Caco-2 (cell line): ENCODE measurements at regions not wholly inside any gene's neighbourhood (a gene's known extent, or its start where the extent isn't known, plus 50 kb on each side); places are given as distances from the start of the nearest gene placed in this dataset.

ENCODE experiments used
- BruUV-seq: library from RNA; stranded (reverse); fragments of 400-500 nt; replicated peaks from 2 replicates; lab custom pipeline; 2021; lab: Mats Ljungman, UMichigan
- CTCF ChIA-PET: fragments of 300-600 bp; sonication (Branson Sonifier 250); formaldehyde crosslinking; loops from one replicate; lab custom pipeline; 2022; ENCODE audit warnings: antibody characterized with exemption; lab: Charles Lee
- POLR2A ChIA-PET: fragments of 300-600 bp; sonication (Branson Sonifier 250); formaldehyde crosslinking; loops from one replicate; lab custom pipeline; 2022; ENCODE audit warnings: antibody characterized with exemption; lab: Charles Lee
- DNase-seq, 2 experiments: peaks; one replicate each; pipeline versions ENCODE4 v3.0.0 to v3.0.0-alpha.2; 2020 to 2022
- H3K27me3 ChIP-seq: replicated peaks from 2 replicates; pipeline ENCODE4 v1.6.0; 2011; ENCODE audit warnings: low read length; ENCODE audit not compliant: control insufficient read depth, insufficient read depth
- H3K36me3 ChIP-seq: 2 replicates; pipeline ENCODE4 v1.5.1; 2011; ENCODE audit warnings: low read length; ENCODE audit not compliant: control insufficient read depth, insufficient read depth
- H3K4me1 ChIP-seq: fragments of 250-450 bp; sonication (Bioruptor Pico); 2 replicates; pipeline ENCODE4 v1.5.1; 2020; ENCODE audit warnings: mild to moderate bottlenecking
- H3K4me3 ChIP-seq: 2 replicates; pipeline ENCODE4 v1.5.1; 2011; ENCODE audit warnings: low read depth, mild to moderate bottlenecking, control low read depth, low read length
- H3K9me3 ChIP-seq: fragments of 250-450 bp; sonication (Bioruptor Pico); 2 replicates; pipeline ENCODE4 v1.5.1; 2020; ENCODE audit warnings: mild to moderate bottlenecking, moderate library complexity
- H3K27ac Mint-ChIP-seq: one replicate; pipeline ENCODE4 v1.8.0; 2022; ENCODE audit warnings: mixed read lengths; ENCODE audit not compliant: unreplicated experiment
- H3K27me3 Mint-ChIP-seq: one replicate; pipeline ENCODE4 v1.8.0; 2022; ENCODE audit warnings: mixed read lengths; ENCODE audit not compliant: insufficient read depth, unreplicated experiment
- H3K36me3 Mint-ChIP-seq: one replicate; pipeline ENCODE4 v1.8.0; 2022; ENCODE audit warnings: mild to moderate bottlenecking, mixed read lengths; ENCODE audit not compliant: insufficient read depth, unreplicated experiment
- H3K4me1 Mint-ChIP-seq: one replicate; pipeline ENCODE4 v1.8.0; 2022; ENCODE audit warnings: low read depth, mixed read lengths; ENCODE audit not compliant: unreplicated experiment
- H3K4me3 Mint-ChIP-seq: one replicate; pipeline ENCODE4 v1.8.0; 2022; ENCODE audit warnings: mild to moderate bottlenecking, moderate library complexity, mixed read lengths; ENCODE audit not compliant: unreplicated experiment
- H3K9me3 Mint-ChIP-seq: one replicate; pipeline ENCODE4 v1.8.0; 2022; ENCODE audit warnings: mixed read lengths; ENCODE audit not compliant: unreplicated experiment
- intact Hi-C: fragments of 100-400 bp; cut with micrococcal nuclease; formaldehyde crosslinking; loops from one replicate; pipeline ENCODE4 v1.10.0; 2022; ENCODE audit not compliant: unreplicated experiment
- TF ChIP-seq, protein P1 (sequence below), 2 experiments: fragments of 200-600 bp in 1 of 2; IDR thresholded peaks; 1 replicate in 1 of 2; 2 replicates in 1 of 2; pipeline versions ENCODE4 v1.5.1 to v1.8.0; 2011 to 2022; ENCODE audit warnings: antibody characterized with exemption in 1 of 2, control low read depth in 1 of 2, inconsistent platforms in 1 of 2, low read depth in 1 of 2, low read length in 1 of 2, mild to moderate bottlenecking in 1 of 2, moderate library complexity in 1 of 2; ENCODE audit not compliant: insufficient read depth in 1 of 2, severe bottlenecking in 1 of 2, unreplicated experiment in 1 of 2

DNA sequence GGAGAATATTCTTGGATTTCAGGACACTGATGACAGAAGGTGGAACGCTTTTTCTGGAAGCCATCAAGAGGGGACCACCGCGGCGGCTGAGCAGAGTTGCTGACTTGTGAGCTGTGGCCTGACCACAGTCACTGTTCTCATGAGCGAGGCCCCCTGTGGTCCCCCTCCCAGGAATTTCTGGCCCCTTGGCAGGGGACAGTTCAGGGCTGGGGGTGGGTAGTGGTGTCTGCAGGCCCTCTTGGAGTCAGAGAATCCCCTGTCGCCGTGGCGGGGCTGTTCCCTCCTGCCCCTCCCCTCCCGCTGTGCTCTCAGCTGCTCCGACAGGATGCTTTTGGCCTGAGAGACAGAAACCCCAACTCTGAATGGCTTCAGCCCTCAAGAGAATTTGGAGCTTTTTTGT lies 292.0 kb downstream of the SEC14L1 start:
- Histone ChIP-seq H3K9me3 (no peaks in the 10 kb centered on the region), H3K36me3 (no peaks in the 10 kb centered on the region), H3K4me1 (peaks cover 16% of the 10 kb centered on the region), H3K4me3 (no peak overlapping the region), H3K27me3 (no peaks in the 10 kb centered on the region)
- no peak for DNase-seq
- POLR2A ChIA-PET, result no interaction called here
- Mint-ChIP-seq H3K4me3 (no peak overlapping the region), H3K4me1 (peaks cover 15% of the 10 kb centered on the region), H3K9me3 (no peaks in the 10 kb centered on the region), H3K27ac (no peak overlapping the region), H3K27me3 (no peaks in the 10 kb centered on the region), H3K36me3 (peaks cover 26% of the 10 kb centered on the region)
- CTCF ChIA-PET, result no interaction called here
- TF ChIP-seq, protein P1, sequence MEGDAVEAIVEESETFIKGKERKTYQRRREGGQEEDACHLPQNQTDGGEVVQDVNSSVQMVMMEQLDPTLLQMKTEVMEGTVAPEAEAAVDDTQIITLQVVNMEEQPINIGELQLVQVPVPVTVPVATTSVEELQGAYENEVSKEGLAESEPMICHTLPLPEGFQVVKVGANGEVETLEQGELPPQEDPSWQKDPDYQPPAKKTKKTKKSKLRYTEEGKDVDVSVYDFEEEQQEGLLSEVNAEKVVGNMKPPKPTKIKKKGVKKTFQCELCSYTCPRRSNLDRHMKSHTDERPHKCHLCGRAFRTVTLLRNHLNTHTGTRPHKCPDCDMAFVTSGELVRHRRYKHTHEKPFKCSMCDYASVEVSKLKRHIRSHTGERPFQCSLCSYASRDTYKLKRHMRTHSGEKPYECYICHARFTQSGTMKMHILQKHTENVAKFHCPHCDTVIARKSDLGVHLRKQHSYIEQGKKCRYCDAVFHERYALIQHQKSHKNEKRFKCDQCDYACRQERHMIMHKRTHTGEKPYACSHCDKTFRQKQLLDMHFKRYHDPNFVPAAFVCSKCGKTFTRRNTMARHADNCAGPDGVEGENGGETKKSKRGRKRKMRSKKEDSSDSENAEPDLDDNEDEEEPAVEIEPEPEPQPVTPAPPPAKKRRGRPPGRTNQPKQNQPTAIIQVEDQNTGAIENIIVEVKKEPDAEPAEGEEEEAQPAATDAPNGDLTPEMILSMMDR (IDR thresholded peaks at IDR 0.05; ENCODE audit: insufficient read depth in 1 of 2, low read depth in 1 of 2, low read length in 1 of 2, severe bottlenecking in 1 of 2, unreplicated experiment in 1 of 2), result no peak
- BruUV-seq, result no TSS peak
- intact Hi-C loops, result loop anchor here (5.0 kb wide), 1 partner anchor 155 kb away; no protein-coding TSS in a partner anchor

DNA sequence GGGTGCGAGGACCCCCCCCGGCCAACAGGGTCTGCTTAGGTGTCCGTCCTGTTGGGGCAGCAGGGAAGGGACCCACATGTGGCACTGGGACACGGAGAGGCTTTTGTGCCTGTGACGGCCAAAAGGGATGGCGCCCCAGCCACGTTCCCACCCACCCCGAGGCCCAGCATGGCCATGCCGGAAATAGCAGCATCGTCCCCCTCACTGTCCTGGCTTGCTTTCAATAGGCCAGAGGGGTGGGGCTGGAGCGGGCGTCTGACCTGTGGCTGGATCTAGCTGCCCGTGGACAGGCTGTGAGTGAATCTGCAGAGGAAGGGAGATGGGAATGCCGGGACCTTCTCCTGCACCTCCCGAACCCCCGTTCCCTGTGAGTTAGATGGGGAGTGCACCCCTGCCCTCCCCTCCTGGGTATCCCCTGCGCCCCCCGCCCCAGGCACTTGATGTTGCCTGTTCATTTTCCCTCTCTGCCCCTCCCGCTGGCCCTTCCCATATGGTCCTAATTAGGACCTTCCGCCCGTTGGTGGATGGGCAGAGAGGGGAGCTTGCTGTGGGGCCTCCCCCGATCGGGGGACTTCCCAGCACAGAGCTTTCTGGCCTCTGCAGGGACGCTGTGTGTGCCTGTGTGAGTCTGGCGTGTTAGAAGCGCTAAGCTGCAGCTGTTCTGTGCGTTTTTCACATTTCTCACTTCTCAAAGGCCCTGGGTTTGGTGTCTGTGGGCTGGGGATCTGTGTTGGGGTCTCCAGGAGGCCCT lies 292.8 kb downstream of the SEC14L1 start:
- no peak overlapping the region for H3K4me3 Mint-ChIP-seq
- peaks cover 32% of the 10 kb centered on the region for H3K36me3 Mint-ChIP-seq
- Histone ChIP-seq H3K4me3 (no peak overlapping the region), H3K9me3 (no peaks in the 10 kb centered on the region), H3K4me1 (peaks cover 16% of the 10 kb centered on the region), H3K36me3 (no peaks in the 10 kb centered on the region), H3K27me3 (no peaks in the 10 kb centered on the region)
- no TSS peak for BruUV-seq
- no peak for DNase-seq
- H3K27ac Mint-ChIP-seq, result no peak overlapping the region
- H3K9me3 Mint-ChIP-seq, result no peaks in the 10 kb centered on the region
- H3K4me1 Mint-ChIP-seq, result peaks cover 12% of the 10 kb centered on the region
- H3K27me3 Mint-ChIP-seq, result no peaks in the 10 kb centered on the region
- CTCF ChIA-PET, result interaction anchor here (0.5 kb wide), 1 partner anchor 1592 kb away, joined by 3 read pairs; no protein-coding TSS in a partner anchor
- intact Hi-C loops, result loop anchor here (5.0 kb wide), 1 partner anchor 156 kb away; no protein-coding TSS in a partner anchor
- TF ChIP-seq, protein P1 (IDR thresholded peaks at IDR 0.05; ENCODE audit: insufficient read depth in 1 of 2, low read depth in 1 of 2, low read length in 1 of 2, severe bottlenecking in 1 of 2, unreplicated experiment in 1 of 2), result no peak
- POLR2A ChIA-PET, result no interaction called here

DNA sequence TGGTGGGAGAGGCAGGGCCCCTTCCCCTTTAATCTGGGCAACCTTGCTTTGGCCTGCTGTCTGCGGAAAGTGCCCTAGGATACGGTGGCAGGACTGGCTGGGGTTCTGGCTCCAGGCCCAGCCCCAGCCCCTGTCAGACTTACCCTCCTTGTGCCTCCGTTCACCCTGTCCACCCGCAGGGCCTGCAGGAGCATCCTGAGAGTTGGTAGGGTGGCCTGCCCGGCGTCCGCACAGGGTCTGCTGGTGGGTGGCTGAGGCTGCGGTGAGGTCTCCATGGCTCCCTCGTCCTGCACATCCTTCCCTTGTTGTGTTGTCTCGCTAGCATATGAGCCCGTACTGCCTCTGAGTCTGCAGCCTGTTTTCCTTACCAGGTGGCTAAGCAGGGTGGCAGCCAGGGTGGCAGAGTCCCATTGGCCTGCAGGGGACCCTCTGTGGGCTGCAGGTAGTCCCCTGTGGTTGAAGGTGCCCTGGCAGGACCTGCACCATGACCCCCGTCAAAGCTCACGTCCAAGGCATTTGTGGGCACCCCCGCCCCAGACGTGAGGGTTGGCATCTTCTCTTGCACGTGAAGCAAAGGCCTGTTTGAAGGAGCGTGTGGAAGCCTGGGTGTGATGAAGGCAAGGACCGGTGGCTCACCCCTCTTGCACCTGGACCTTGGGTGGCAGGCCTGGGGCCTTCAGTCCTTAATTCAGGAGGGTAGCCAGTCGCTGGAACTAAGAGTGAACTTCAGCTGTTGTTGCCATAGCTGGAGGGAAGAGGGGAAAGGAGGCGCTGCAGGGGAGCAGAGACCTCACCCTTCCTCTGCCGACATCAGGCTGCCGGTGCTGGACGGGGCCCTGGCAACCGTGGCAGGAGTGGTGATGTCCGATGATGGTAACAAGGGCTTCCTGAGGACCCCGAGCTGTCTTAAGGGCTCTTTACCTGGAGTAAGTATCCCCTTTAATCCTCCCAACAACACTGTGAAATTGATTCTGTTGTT lies 293.7 kb downstream of the SEC14L1 start:
- H3K4me1 ChIP-seq, result peaks cover 16% of the 10 kb centered on the region
- TF ChIP-seq, protein P1 (IDR thresholded peaks at IDR 0.05; ENCODE audit: insufficient read depth in 1 of 2, low read depth in 1 of 2, low read length in 1 of 2, severe bottlenecking in 1 of 2, unreplicated experiment in 1 of 2), result no peak
- peaks cover 4% of the 10 kb centered on the region for H3K4me1 Mint-ChIP-seq
- no peaks in the 10 kb centered on the region for H3K36me3 ChIP-seq
- no peak overlapping the region for H3K4me3 ChIP-seq
- no peaks in the 10 kb centered on the region for H3K27me3 Mint-ChIP-seq
- H3K4me3 Mint-ChIP-seq, result no peak overlapping the region
- BruUV-seq, result no TSS peak
- intact Hi-C loops, result loop anchor here (5.0 kb wide), 2 partner anchors 38 to 157 kb away; no protein-coding TSS in a partner anchor
- POLR2A ChIA-PET, result no interaction called here
- peaks cover 28% of the 10 kb centered on the region for H3K36me3 Mint-ChIP-seq
- no peak for DNase-seq
- H3K9me3 ChIP-seq, result no peaks in the 10 kb centered on the region
- no peaks in the 10 kb centered on the region for H3K27me3 ChIP-seq
- no peak overlapping the region for H3K27ac Mint-ChIP-seq
- CTCF ChIA-PET, result interaction anchor here (0.5 kb wide), 1 partner anchor 1593 kb away, joined by 3 read pairs; no protein-coding TSS in a partner anchor
- H3K9me3 Mint-ChIP-seq, result no peaks in the 10 kb centered on the region
